DMS153 treated with DMSO at 0.1 percent for 48 hours (cell line): ENCODE measurements at regions not wholly inside any gene's neighbourhood (a gene's known extent, or its start where the extent isn't known, plus 50 kb on each side); places are given as distances from the start of the nearest gene placed in this dataset.
"Not testable (repeated sequence)": the region's sequence is repeated elsewhere in the genome, so short reads cannot be mapped to it uniquely, and the experiment has no call there.

Experiments
- DNase-seq: peaks from one replicate; lab custom pipeline; 2025; ENCODE audit not compliant: unreplicated experiment; lab: John Stamatoyannopoulos, UW

- no peak for DNase-seq
These were observed 1341.4 kb upstream of the NUDT12 start for GRCh38 chr5:104903941-104904340.

GRCh38 chr5:104891596-104891995 lies 1329.0 kb upstream of the NUDT12 start:
- DNase-seq = no peak

- DNase-seq = no peak
These were observed 1328.2 kb upstream of the NUDT12 start for GRCh38 chr5:104890767-104891166.

GRCh38 chr5:104859437-104859836 lies 1296.8 kb upstream of the NUDT12 start:
- DNase-seq = no peak

- DNase-seq = not testable (repeated sequence)
These were observed 1289.5 kb upstream of the NUDT12 start for GRCh38 chr5:104852099-104852498.

GRCh38 chr5:104845541-104845940 lies 1283.0 kb upstream of the NUDT12 start:
- no peak for DNase-seq

- DNase-seq = no peak
These were observed 1281.2 kb upstream of the NUDT12 start for GRCh38 chr5:104843822-104844221.

- DNase-seq = no peak
These were observed 1277.7 kb upstream of the NUDT12 start for GRCh38 chr5:104840284-104840683.

- not testable (repeated sequence) for DNase-seq
These were observed 1268.9 kb upstream of the NUDT12 start for GRCh38 chr5:104831515-104831914.

- no peak for DNase-seq
These were observed 1259.0 kb upstream of the NUDT12 start for GRCh38 chr5:104821606-104822005.

GRCh38 chr5:104817127-104817526 lies 1254.5 kb upstream of the NUDT12 start:
- DNase-seq = no peak

GRCh38 chr5:104815212-104815611 lies 1252.6 kb upstream of the NUDT12 start:
- DNase-seq = no peak

- DNase-seq = no peak
These were observed 1238.0 kb upstream of the NUDT12 start for GRCh38 chr5:104800440-104801048.

GRCh38 chr5:104793755-104794080 lies 1231.1 kb upstream of the NUDT12 start:
- DNase-seq = no peak

- DNase-seq = no peak
These were observed 1230.6 kb upstream of the NUDT12 start for GRCh38 chr5:104793031-104793754.

- no peak for DNase-seq
These were observed 1226.8 kb upstream of the NUDT12 start for GRCh38 chr5:104789366-104789765.

GRCh38 chr5:104785097-104785496 lies 1222.5 kb upstream of the NUDT12 start:
- no peak for DNase-seq

GRCh38 chr5:104774372-104774771 lies 1211.8 kb upstream of the NUDT12 start:
- DNase-seq = no peak

GRCh38 chr5:104764197-104764596 lies 1201.6 kb upstream of the NUDT12 start:
- no peak for DNase-seq

GRCh38 chr5:104763216-104763615 lies 1200.6 kb upstream of the NUDT12 start:
- DNase-seq = no peak

- DNase-seq = no peak
These were observed 1195.3 kb upstream of the NUDT12 start for GRCh38 chr5:104757915-104758314.

- DNase-seq = no peak
These were observed 1193.2 kb upstream of the NUDT12 start for GRCh38 chr5:104755806-104756205.
